H7 (cell line): ENCODE measurements at regions not wholly inside any gene's neighbourhood (a gene's known extent, or its start where the extent isn't known, plus 50 kb on each side); places are given as distances from the start of the nearest gene placed in this dataset.

ENCODE experiments used
- DNase-seq: peaks from one replicate; pipeline ENCODE4 v3.0.0; 2012
- H3K27me3 ChIP-seq: 2 replicates; pipeline ENCODE4 v1.6.0; 2011; ENCODE audit warnings: mild to moderate bottlenecking, low read length; ENCODE audit not compliant: control insufficient read depth, insufficient read depth
- H3K36me3 ChIP-seq: replicated peaks from 2 replicates; pipeline ENCODE4 v1.5.1; 2011; ENCODE audit warnings: low read length; ENCODE audit not compliant: control insufficient read depth, insufficient read depth
- H3K4me3 ChIP-seq: 2 replicates; pipeline ENCODE4 v1.5.1; 2011; ENCODE audit warnings: low read depth, mild to moderate bottlenecking, control low read depth, low read length, moderate library complexity; ENCODE audit not compliant: insufficient read depth

DNA sequence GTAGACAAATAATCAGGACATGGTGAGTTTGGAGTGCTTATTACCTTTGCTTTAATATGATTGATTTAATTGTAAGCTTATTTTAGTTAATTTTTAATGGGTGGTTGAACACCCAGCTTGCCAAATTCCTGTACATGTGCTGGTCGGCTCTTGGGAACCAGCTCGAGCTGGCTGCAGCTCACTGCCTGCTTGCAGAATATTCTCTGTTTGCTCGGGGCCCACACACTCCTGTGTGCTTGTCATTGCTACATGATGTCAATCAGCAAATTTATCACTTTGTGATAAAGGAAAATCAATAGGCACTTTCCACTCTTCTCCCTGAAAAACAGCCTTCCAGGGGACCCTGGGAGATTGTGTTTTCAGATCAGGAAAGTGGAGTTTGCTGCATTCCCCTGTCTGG lies 141.1 kb upstream of the LHX5 start:
- Histone ChIP-seq H3K4me3 (no peak overlapping the region), H3K27me3 (peaks cover 19% of the 10 kb centered on the region; the same call in 1 of the 2 replicates), H3K36me3 (no peaks in the 10 kb centered on the region)
- no peak for DNase-seq

- peak; percentile 46 for DNase-seq
- peaks cover 19% of the 10 kb centered on the region; the same call in 1 of the 2 replicates for H3K27me3 ChIP-seq
- H3K36me3 ChIP-seq = no peaks in the 10 kb centered on the region
- H3K4me3 ChIP-seq = no peak overlapping the region
Measured at GRCh38 chr12:113612076-113612728, 140.5 kb upstream of the LHX5 start.

GRCh38 chr12:113611652-113612051 lies 140.0 kb upstream of the LHX5 start:
- H3K27me3 ChIP-seq = peaks cover 19% of the 10 kb centered on the region; the same call in 1 of the 2 replicates

GRCh38 chr12:113610698-113611097 lies 139.0 kb upstream of the LHX5 start:
- Histone ChIP-seq H3K27me3 (peaks cover 19% of the 10 kb centered on the region; the same call in 1 of the 2 replicates), H3K4me3 (peak overlapping the region; percentile 29), H3K36me3 (no peaks in the 10 kb centered on the region)
- peak; percentile 37 for DNase-seq

More at GRCh38 chr12:113611652-113612051, 140.0 kb upstream of the LHX5 start:
- Histone ChIP-seq H3K36me3 (no peaks in the 10 kb centered on the region), H3K4me3 (no peak overlapping the region)
- no peak for DNase-seq

DNA sequence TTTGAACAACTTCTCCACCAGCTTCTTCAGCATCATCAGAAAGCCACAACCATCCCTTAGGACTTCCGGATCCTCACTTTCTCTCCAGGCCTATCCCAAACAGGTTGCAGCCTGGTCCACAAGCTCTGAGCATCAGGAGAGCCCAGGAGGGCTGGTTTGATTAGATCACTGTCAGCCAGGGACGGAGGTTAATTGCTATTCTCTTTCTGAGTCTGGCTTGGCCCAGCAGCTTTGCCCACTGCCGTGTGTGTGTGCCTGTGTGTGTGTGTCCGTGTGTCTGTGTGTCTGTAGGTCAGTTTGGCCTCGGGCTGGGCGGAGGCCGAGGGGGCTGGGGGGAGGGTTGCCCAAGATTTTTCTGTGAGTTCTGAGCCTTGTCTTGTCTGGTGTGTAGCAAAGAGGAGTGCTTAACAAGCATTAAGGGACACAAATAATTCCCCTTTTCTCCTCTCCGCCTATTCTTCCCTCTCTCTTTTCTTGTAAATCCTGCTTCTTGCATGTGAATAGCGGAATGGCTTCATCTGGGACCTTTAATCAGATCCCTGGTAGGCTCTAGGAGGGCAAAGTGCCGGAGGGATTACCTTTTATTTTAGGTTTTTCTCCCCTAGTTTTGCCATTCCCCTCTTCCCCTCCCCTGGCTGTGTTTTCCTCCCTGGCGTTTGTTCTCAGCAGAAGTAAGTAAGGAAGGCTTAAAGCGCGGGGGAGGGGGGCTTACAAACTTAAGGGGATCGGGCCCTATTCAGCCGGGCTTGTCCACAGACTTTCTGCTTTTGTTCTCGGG lies 138.2 kb upstream of the LHX5 start:
- no peaks in the 10 kb centered on the region for H3K36me3 ChIP-seq
- peak overlapping the region; percentile 29 for H3K4me3 ChIP-seq
- peak; percentile 86 for DNase-seq
- H3K27me3 ChIP-seq = peaks cover 19% of the 10 kb centered on the region; the same call in 1 of the 2 replicates

- no peak for DNase-seq
- H3K27me3 ChIP-seq = peaks cover 5% of the 10 kb centered on the region
- H3K36me3 ChIP-seq = no peaks in the 10 kb centered on the region
- H3K4me3 ChIP-seq = no peak overlapping the region
Measured at GRCh38 chr12:113604666-113605065, 133.0 kb upstream of the LHX5 start.

GRCh38 chr12:113601656-113602263 lies 130.1 kb upstream of the LHX5 start:
- peaks cover 5% of the 10 kb centered on the region for H3K27me3 ChIP-seq
- H3K4me3 ChIP-seq = no peak overlapping the region
- no peaks in the 10 kb centered on the region for H3K36me3 ChIP-seq
- DNase-seq = peak; percentile 75

DNA sequence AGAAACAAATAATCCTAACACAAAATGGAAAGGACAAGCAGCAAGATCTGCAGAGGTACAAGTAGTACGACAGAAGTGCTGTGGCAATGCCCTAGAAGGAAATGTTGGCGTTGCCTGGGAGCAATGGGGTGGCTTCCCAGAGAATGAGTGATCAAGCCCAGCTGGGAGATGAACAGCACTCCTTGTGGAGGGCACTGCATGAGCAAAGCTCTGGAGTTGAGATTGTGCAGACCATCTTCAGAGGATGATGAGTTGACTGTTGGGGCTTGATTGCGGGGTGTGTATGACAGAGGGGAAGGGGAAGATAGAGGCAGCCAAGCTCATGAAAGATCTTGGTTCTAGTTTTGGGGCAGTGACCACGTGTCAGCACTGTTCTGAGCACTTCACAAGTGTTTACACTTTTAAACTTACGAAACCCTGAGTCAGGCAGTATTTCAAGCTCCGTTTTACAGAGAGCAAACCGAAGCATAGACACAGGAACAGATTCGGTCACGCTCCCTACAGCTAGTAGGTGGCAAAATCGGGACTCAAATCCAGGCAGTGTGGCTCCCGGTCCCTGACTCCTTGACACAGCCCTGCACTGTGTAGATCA lies 127.2 kb upstream of the LHX5 start:
- Histone ChIP-seq H3K36me3 (no peaks in the 10 kb centered on the region), H3K27me3 (peaks cover 5% of the 10 kb centered on the region), H3K4me3 (no peak overlapping the region)
- DNase-seq = no peak

- H3K4me3 ChIP-seq = no peak overlapping the region
- no peak for DNase-seq
- peaks cover 7% of the 10 kb centered on the region for H3K27me3 ChIP-seq
- no peaks in the 10 kb centered on the region for H3K36me3 ChIP-seq
Measured at GRCh38 chr12:113594967-113595366, 123.3 kb upstream of the LHX5 start.

DNA sequence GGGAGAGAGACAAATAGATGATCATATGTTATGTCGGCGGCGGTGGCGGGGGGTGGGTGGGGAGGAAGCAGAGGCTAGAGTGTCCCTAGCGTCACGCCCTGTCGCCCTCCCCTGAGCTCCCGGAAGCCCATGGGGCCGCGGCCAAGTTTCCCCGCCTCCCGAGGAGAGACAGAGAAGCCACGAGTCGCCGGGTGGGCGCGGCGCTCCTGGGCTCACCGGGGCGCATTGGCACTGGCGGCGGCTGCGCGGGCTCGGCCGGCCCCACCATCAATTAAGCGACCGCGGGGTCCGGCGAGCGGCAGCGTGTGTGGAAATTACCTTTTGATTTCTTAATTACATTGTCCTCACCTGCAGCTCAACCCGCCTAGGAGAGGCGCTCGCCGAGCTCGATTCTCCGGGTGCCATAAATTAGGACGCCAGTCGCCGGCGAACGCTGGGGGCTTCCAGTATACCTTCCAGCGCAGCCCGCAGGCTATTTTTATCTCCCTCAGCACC lies 119.9 kb upstream of the LHX5 start:
- Histone ChIP-seq H3K4me3 (peak overlapping the region; percentile 49), H3K36me3 (no peaks in the 10 kb centered on the region), H3K27me3 (peaks cover 7% of the 10 kb centered on the region)
- peak; percentile 80 for DNase-seq

- H3K36me3 ChIP-seq = no peaks in the 10 kb centered on the region
- no peak overlapping the region for H3K4me3 ChIP-seq
- peaks cover 7% of the 10 kb centered on the region for H3K27me3 ChIP-seq
- no peak for DNase-seq
Measured at GRCh38 chr12:113589437-113589836, 117.8 kb upstream of the LHX5 start.

- H3K36me3 ChIP-seq = no peaks in the 10 kb centered on the region
- peaks cover 7% of the 10 kb centered on the region for H3K27me3 ChIP-seq
- H3K4me3 ChIP-seq = no peak overlapping the region
- DNase-seq = peak; percentile 73
Measured at GRCh38 chr12:113587720-113588119, 116.0 kb upstream of the LHX5 start.

GRCh38 chr12:113586461-113586860 lies 114.8 kb upstream of the LHX5 start:
- H3K4me3 ChIP-seq = no peak overlapping the region

GRCh38 chr12:113582521-113583218 lies 111.0 kb upstream of the LHX5 start:
- no peak for DNase-seq
- no peaks in the 10 kb centered on the region for H3K27me3 ChIP-seq
- no peak overlapping the region for H3K4me3 ChIP-seq
- no peaks in the 10 kb centered on the region for H3K36me3 ChIP-seq

More at GRCh38 chr12:113586461-113586860, 114.8 kb upstream of the LHX5 start:
- no peak for DNase-seq
- Histone ChIP-seq H3K27me3 (no peaks in the 10 kb centered on the region), H3K36me3 (no peaks in the 10 kb centered on the region)
